ENCODE measurements at regions not wholly inside any gene's neighbourhood (a gene's known extent, or its start where the extent isn't known, plus 50 kb on each side); places are given as distances from the start of the nearest gene placed in this dataset.

DNA sequence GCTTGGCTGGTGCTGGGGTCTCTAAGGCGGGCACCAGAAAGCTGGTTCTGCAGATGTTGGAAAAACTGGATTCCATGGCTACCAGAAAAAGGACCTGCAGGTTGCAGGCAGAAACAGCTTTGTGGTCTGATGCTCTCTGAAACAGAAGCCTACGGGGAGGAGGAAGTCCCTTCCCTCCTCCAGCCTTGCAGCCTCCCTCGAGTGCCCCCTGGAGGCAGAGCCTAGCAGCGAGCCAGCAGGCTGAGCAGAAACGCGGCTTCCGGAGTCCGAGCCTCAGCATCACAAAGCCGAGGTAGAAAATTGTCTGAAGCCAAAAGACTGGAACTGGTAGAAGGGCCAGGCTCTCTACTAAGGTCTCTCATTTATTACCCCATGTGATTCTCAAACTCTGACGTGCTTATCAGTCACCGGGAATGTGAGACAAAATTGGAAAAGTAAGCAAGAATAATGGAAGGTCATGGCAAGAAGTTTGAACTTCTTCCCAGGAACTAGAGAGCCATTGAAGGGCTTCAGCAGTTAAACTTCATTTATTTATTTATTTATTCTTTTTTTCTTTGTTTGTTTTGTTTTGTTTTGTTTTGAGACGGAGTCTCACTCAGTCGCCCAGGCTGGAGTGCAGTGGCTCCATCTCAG lies 82.2 kb upstream of the CPSF6 start:
- TF ChIP-seq, protein P1, sequence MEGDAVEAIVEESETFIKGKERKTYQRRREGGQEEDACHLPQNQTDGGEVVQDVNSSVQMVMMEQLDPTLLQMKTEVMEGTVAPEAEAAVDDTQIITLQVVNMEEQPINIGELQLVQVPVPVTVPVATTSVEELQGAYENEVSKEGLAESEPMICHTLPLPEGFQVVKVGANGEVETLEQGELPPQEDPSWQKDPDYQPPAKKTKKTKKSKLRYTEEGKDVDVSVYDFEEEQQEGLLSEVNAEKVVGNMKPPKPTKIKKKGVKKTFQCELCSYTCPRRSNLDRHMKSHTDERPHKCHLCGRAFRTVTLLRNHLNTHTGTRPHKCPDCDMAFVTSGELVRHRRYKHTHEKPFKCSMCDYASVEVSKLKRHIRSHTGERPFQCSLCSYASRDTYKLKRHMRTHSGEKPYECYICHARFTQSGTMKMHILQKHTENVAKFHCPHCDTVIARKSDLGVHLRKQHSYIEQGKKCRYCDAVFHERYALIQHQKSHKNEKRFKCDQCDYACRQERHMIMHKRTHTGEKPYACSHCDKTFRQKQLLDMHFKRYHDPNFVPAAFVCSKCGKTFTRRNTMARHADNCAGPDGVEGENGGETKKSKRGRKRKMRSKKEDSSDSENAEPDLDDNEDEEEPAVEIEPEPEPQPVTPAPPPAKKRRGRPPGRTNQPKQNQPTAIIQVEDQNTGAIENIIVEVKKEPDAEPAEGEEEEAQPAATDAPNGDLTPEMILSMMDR (IDR thresholded peaks at IDR 0.05) = peak; percentile 27 to 75 (median 58)
- TF ChIP-seq POLR2A (IDR thresholded peaks at IDR 0.05) (no peak), POLR2AphosphoS5 (IDR thresholded peaks at IDR 0.05) (peak; percentile 12)
